GM23248 (cell line): ENCODE measurements at regions not wholly inside any gene's neighbourhood (a gene's known extent, or its start where the extent isn't known, plus 50 kb on each side); places are given as distances from the start of the nearest gene placed in this dataset.

ENCODE experiments used
- DNase-seq: peaks from one replicate; pipeline ENCODE4 v3.0.0-alpha.2; 2015
- H2AFZ ChIP-seq: fragments of 200-600 bp; sonication (generic); 2 replicates; pipeline ENCODE4 v1.6.1; 2016; ENCODE audit warnings: antibody characterized with exemption
- H3F3A ChIP-seq: fragments of 200-600 bp; sonication (generic); 2 replicates; pipeline ENCODE4 v1.6.1; 2016; ENCODE audit warnings: mild to moderate bottlenecking, antibody characterized with exemption, mixed run types; ENCODE audit not compliant: insufficient read depth
- H3K27ac ChIP-seq: fragments of 200-600 bp; sonication (generic); 2 replicates; pipeline ENCODE4 v1.5.1; 2016; ENCODE audit warnings: mild to moderate bottlenecking
- H3K27me3 ChIP-seq: fragments of 200-600 bp; sonication (generic); replicated peaks from 2 replicates; pipeline ENCODE4 v1.6.1; 2016; ENCODE audit warnings: mild to moderate bottlenecking; ENCODE audit not compliant: insufficient read depth
- H3K36me3 ChIP-seq: fragments of 200-600 bp; sonication (generic); 2 replicates; pipeline ENCODE4 v1.6.1; 2016; ENCODE audit warnings: low read depth, mild to moderate bottlenecking
- H3K4me1 ChIP-seq: fragments of 200-600 bp; sonication (generic); 2 replicates; pipeline ENCODE4 v1.6.1; 2016; ENCODE audit warnings: mild to moderate bottlenecking; ENCODE audit not compliant: insufficient read depth
- H3K4me2 ChIP-seq: fragments of 200-600 bp; sonication (generic); one replicate; pipeline ENCODE4 v1.6.1; 2016; ENCODE audit warnings: mild to moderate bottlenecking; ENCODE audit not compliant: unreplicated experiment
- H3K4me3 ChIP-seq: fragments of 200-600 bp; sonication (generic); 2 replicates; pipeline ENCODE4 v1.5.1; 2016; ENCODE audit warnings: mild to moderate bottlenecking
- H3K79me2 ChIP-seq: fragments of 200-600 bp; sonication (generic); 2 replicates; pipeline ENCODE4 v1.6.1; 2016; ENCODE audit warnings: mild to moderate bottlenecking; ENCODE audit not compliant: insufficient read depth
- H3K9ac ChIP-seq: fragments of 200-600 bp; sonication (generic); 2 replicates; pipeline ENCODE4 v1.6.1; 2016; ENCODE audit warnings: mild to moderate bottlenecking
- H3K9me2 ChIP-seq: fragments of 200-600 bp; sonication (generic); 2 replicates; pipeline ENCODE4 v1.6.1; 2016; ENCODE audit warnings: mixed run types, mild to moderate bottlenecking, moderate library complexity; ENCODE audit not compliant: insufficient read depth
- H3K9me3 ChIP-seq: fragments of 200-600 bp; sonication (generic); one replicate; pipeline ENCODE4 v1.6.1; 2017; ENCODE audit warnings: low read depth
- H4K20me1 ChIP-seq: fragments of 200-600 bp; sonication (generic); 2 replicates; pipeline ENCODE4 v1.6.0; 2016; ENCODE audit not compliant: insufficient read depth
- EZH2 ChIP-seq: fragments of 200-600 bp; sonication (generic); IDR thresholded peaks from 2 replicates; pipeline ENCODE4 v1.6.1; 2018; ENCODE audit warnings: antibody characterized with exemption, mild to moderate bottlenecking; ENCODE audit not compliant: insufficient read depth, poor library complexity, severe bottlenecking
- EZH2phosphoT487 ChIP-seq: fragments of 200-600 bp; sonication (generic); IDR thresholded peaks from 2 replicates; pipeline ENCODE4 v1.6.1; 2018; ENCODE audit warnings: antibody characterized with exemption, moderate library complexity, mild to moderate bottlenecking, low read depth; ENCODE audit not compliant: insufficient read depth
- WGBS, 2 experiments: methylation state at CpG; one replicate each; pipeline ENCODE4 v1.1.6; 2015 to 2017; ENCODE audit warnings: low lambda C conversion rate in 2 of 2, low coverage in 1 of 2; ENCODE audit errors: missing lambda C conversion rate in 2 of 2; 5-methylcytosine and 5-hydroxymethylcytosine counted together
- in situ Hi-C: fragments of 300-500 bp; cut with MboI; formaldehyde crosslinking; loops from 2 replicates; pipeline ENCODE4 v1.15.0; 2020

GRCh38 chr5:2192496-2192895, 309.8 kb upstream of the IRX4 start:
- Histone ChIP-seq H3K9ac (no peak overlapping the region), H3K27ac (no peak overlapping the region), H3K27me3 (no peaks in the 10 kb centered on the region), H2AFZ (no peak overlapping the region), H3F3A (no peaks in the 10 kb centered on the region), H3K4me1 (no peaks in the 10 kb centered on the region), H3K36me3 (no peaks in the 10 kb centered on the region), H3K4me3 (no peak overlapping the region), H3K9me3 (no peaks in the 10 kb centered on the region), H3K4me2 (no peak overlapping the region), H3K79me2 (no peaks in the 10 kb centered on the region), H3K9me2 (no peaks in the 10 kb centered on the region), H4K20me1 (no peaks in the 10 kb centered on the region)
- DNase-seq, result no peak
- no peak for TF ChIP-seq EZH2phosphoT487
- TF ChIP-seq EZH2, result no peak
- WGBS, 2 experiments, result 18% methylated on average over 8 of the region's 8 CpGs
- in situ Hi-C loops, result no loop called here

GRCh38 chr5:2191972-2192371, 309.2 kb upstream of the IRX4 start:
- Histone ChIP-seq H3K36me3 (no peaks in the 10 kb centered on the region), H3F3A (no peaks in the 10 kb centered on the region), H2AFZ (no peak overlapping the region), H3K4me3 (no peak overlapping the region), H3K4me2 (no peak overlapping the region), H3K27me3 (no peaks in the 10 kb centered on the region), H3K4me1 (no peaks in the 10 kb centered on the region), H3K79me2 (no peaks in the 10 kb centered on the region), H3K9me3 (no peaks in the 10 kb centered on the region), H4K20me1 (no peaks in the 10 kb centered on the region), H3K9me2 (no peaks in the 10 kb centered on the region), H3K9ac (no peak overlapping the region), H3K27ac (no peak overlapping the region)
- in situ Hi-C loops, result no loop called here
- no peak for DNase-seq
- 60 to 65% methylated on average over 6 of the region's 6 CpGs for WGBS, 2 experiments
- TF ChIP-seq EZH2phosphoT487 (no peak), EZH2 (no peak)

GRCh38 chr5:2190549-2190948, 307.8 kb upstream of the IRX4 start:
- no peaks in the 10 kb centered on the region for H3F3A ChIP-seq
- H3K4me2 ChIP-seq, result no peak overlapping the region
- TF ChIP-seq EZH2, result no peak
- TF ChIP-seq EZH2phosphoT487, result no peak
- H3K9ac ChIP-seq, result no peak overlapping the region
- H3K9me2 ChIP-seq, result no peaks in the 10 kb centered on the region
- H3K9me3 ChIP-seq, result no peaks in the 10 kb centered on the region
- H3K4me3 ChIP-seq, result no peak overlapping the region
- no peak overlapping the region for H2AFZ ChIP-seq
- no peak overlapping the region for H3K27ac ChIP-seq
- H3K27me3 ChIP-seq, result no peaks in the 10 kb centered on the region
- H3K4me1 ChIP-seq, result no peaks in the 10 kb centered on the region
- in situ Hi-C loops, result no loop called here
- no peaks in the 10 kb centered on the region for H4K20me1 ChIP-seq
- H3K36me3 ChIP-seq, result no peaks in the 10 kb centered on the region
- no peak for DNase-seq
- WGBS, 2 experiments, result 17 to 18% methylated on average over 9 of the region's 9 CpGs
- H3K79me2 ChIP-seq, result no peaks in the 10 kb centered on the region

- no peaks in the 10 kb centered on the region for H3K36me3 ChIP-seq
- H2AFZ ChIP-seq, result no peak overlapping the region
Observed at GRCh38 chr5:2188661-2189060, 305.9 kb upstream of the IRX4 start.

GRCh38 chr5:2188137-2188536, 305.4 kb upstream of the IRX4 start:
- no peaks in the 10 kb centered on the region for H3K9me2 ChIP-seq
- H3F3A ChIP-seq, result no peaks in the 10 kb centered on the region
- no peak for TF ChIP-seq EZH2phosphoT487
- no peak for TF ChIP-seq EZH2
- no peak overlapping the region for H3K4me3 ChIP-seq
- no peak overlapping the region for H3K27ac ChIP-seq
- no peak overlapping the region for H2AFZ ChIP-seq
- H3K79me2 ChIP-seq, result no peaks in the 10 kb centered on the region
- H4K20me1 ChIP-seq, result no peaks in the 10 kb centered on the region
- H3K4me1 ChIP-seq, result no peaks in the 10 kb centered on the region
- in situ Hi-C loops, result no loop called here
- 65 to 68% methylated on average over 7 of the region's 7 CpGs for WGBS, 2 experiments
- no peaks in the 10 kb centered on the region for H3K9me3 ChIP-seq
- H3K36me3 ChIP-seq, result no peaks in the 10 kb centered on the region
- DNase-seq, result no peak
- H3K27me3 ChIP-seq, result no peaks in the 10 kb centered on the region
- no peak overlapping the region for H3K4me2 ChIP-seq
- H3K9ac ChIP-seq, result no peak overlapping the region

More at GRCh38 chr5:2188661-2189060, 305.9 kb upstream of the IRX4 start:
- TF ChIP-seq EZH2phosphoT487 (no peak), EZH2 (no peak)
- no peak overlapping the region for H3K4me3 ChIP-seq
- no peak overlapping the region for H3K9ac ChIP-seq
- in situ Hi-C loops, result no loop called here
- H3K4me1 ChIP-seq, result no peaks in the 10 kb centered on the region
- H4K20me1 ChIP-seq, result no peaks in the 10 kb centered on the region
- no peaks in the 10 kb centered on the region for H3K9me3 ChIP-seq
- no peaks in the 10 kb centered on the region for H3K79me2 ChIP-seq
- no peak overlapping the region for H3K4me2 ChIP-seq
- no peaks in the 10 kb centered on the region for H3K27me3 ChIP-seq
- no peak overlapping the region for H3K27ac ChIP-seq
- no peaks in the 10 kb centered on the region for H3F3A ChIP-seq
- WGBS, 2 experiments, result 40 to 47% methylated on average over 4 of the region's 4 CpGs
- no peak for DNase-seq
- no peaks in the 10 kb centered on the region for H3K9me2 ChIP-seq
